COLO829 (cell line): ENCODE measurements at regions not wholly inside any gene's neighbourhood (a gene's known extent, or its start where the extent isn't known, plus 50 kb on each side); places are given as distances from the start of the nearest gene placed in this dataset.

Experiments
- DNase-seq: peaks from one replicate; pipeline ENCODE4 v3.0.0; 2012; ENCODE audit warnings: low spot score

GRCh38 chr7:8379264-8379663 is 54.1 kb upstream of the NXPH1 start:
- no peak for DNase-seq

DNA sequence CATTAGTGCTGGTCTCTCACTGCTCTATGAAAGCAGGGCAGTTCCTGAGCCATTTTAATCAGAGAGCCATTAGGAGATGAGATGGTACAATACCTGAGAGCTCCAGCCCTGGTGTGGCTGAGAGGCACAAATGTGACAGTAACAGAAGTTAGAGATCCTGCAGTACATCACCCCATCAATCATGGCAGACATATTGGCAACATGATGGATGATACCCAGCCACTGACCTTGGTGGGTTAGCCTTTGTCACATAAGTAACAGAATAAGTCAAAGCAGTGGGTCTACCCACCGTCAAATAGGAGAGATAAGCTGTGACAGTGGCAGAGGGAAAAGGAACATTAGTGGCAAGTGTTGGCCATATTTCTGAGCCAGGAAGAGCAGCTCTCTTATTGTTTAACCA is 53.3 kb upstream of the NXPH1 start:
- no peak for DNase-seq

GRCh38 chr7:8382004-8382730 is 51.2 kb upstream of the NXPH1 start:
- DNase-seq: no peak
